T1000 (cell line): ENCODE measurements at regions not wholly inside any gene's neighbourhood (a gene's known extent, or its start where the extent isn't known, plus 50 kb on each side); places are given as distances from the start of the nearest gene placed in this dataset.

Source experiments
- DNase-seq: peaks from one replicate; lab custom pipeline; 2025; ENCODE audit warnings: mixed read lengths; lab: John Stamatoyannopoulos, UW

- no peak for DNase-seq
These were observed 113.3 kb upstream of the EEF1E1 start for GRCh38 chr6:8215631-8216030.

DNA sequence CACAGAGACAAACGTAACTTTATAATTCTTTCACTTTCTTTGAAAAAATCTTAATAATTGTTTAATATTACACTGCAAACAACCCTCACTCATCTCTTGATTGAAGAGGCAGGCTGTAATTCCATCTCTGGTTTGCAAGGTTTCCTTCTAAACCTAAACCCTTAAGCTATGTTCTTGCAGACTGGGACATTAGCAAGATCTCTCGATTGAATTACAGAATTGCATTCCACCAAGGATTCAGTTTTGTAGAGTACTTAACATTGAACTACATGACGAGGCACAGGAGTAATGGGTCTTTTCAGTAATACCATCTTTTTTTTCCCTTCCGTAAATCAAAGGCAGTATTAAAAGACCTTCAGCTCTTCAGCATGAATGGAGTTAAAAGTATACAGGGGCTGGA is 111.6 kb upstream of the EEF1E1 start:
- DNase-seq: no peak

DNA sequence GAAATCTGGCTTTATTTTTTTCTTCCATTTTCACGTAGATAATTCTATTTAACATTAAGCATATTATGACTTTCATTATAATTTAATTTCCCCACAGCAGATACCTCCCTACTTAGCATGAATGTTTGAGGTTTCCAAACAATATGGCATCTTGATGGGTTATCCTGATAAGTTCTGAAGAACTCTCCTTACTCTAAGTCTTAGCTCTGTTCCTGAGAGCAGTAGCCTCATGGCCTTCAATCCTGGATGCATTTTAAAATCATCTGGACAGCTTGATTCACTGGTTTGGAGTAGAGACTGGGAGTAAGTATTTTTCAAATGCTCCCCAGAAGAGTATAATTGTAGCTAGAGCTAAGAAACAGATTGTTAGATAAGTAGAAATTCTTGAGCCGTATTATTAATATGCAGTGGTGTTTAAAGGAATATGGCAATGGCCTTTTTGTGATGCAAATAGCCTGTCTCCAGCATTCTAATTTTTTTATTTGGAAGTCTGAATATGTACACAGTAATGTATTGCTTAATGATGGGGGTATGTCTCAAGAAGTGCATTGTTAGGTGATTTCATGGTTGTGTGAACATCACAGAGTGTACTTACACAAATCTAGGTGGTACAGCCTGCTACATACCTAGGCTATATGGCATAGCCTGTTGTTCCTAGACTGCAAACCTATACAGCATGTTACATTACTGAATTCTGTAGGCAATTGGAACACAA is 110.5 kb upstream of the EEF1E1 start:
- no peak for DNase-seq

GRCh38 chr6:8207869-8208191 is 105.5 kb upstream of the EEF1E1 start:
- no peak for DNase-seq

- no peak for DNase-seq
These were observed 105.0 kb upstream of the EEF1E1 start for GRCh38 chr6:8207191-8207868.

DNA sequence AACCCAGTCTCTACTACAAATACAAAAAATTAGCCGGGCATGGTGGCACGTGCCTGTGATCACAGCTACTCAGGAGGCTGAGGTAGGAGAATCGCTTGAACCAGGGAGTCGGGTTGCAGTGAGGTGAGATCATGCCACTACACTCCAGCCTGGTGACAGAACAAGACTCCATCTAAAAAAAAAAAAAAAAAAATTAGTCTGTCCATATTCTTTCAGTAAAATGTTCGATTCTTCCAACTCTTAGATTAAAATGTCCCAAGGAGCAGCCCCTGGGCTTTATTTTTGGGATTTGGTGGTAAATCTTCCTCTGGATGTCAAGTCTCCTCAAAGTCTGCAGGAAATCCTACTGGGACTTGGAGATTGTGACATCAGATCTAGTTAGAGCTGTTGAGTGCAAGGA is 101.0 kb upstream of the EEF1E1 start:
- no peak for DNase-seq

DNA sequence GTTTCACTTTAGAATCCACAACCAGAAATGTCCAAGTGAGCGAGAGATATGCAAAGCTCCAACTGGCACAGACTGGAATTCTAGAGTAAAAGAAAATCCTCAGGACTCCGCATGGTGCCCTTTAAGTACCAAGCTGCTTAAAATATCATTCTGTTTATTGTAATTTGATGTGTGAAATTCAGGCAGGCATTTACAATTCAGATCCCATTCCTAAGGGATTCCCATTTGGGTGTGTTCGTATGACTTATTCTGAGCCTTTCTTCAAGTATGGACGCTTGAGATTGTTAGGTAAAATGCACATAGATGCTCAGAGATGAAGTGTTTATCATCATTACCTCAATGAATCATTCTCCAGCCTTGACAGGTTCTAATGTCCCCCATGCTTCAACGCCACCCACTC is 99.3 kb upstream of the EEF1E1 start:
- DNase-seq: no peak

DNA sequence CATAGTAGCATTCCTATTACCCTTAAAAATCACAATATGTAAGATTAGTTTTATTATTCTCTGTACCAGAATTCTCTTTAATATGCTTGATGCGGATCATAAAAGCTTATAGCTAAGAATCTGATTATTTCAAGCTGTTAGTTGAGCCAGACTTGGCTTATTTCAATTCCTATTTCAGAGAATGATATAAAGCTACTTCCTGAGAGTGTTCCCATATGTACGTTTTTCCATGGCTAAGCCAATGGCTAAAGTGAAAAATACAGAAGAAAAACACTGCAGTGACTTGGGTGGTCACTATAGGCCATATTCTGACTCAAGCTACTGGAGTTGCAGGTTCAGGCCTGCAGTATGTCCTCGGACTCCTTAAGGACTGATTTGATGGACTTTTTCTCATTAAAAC is 97.9 kb upstream of the EEF1E1 start:
- DNase-seq: no peak

DNA sequence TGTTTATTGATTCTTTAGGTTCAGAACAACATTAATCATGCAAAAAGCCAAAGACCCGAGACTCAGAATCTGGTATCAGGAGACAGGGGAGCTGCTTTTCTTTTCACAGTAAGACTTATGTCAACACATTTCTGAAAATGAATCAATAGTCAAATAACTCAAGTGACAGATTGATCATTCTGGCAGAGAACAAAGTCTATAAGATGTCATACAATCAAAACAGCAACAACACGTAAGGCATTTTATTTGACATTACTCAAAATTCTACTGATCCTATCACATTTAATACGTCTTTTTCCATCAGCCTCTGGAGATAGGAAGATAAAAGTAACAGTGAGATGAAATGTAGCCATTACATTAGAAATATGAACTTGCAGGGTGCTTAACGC is 93.4 kb upstream of the EEF1E1 start:
- no peak for DNase-seq

DNA sequence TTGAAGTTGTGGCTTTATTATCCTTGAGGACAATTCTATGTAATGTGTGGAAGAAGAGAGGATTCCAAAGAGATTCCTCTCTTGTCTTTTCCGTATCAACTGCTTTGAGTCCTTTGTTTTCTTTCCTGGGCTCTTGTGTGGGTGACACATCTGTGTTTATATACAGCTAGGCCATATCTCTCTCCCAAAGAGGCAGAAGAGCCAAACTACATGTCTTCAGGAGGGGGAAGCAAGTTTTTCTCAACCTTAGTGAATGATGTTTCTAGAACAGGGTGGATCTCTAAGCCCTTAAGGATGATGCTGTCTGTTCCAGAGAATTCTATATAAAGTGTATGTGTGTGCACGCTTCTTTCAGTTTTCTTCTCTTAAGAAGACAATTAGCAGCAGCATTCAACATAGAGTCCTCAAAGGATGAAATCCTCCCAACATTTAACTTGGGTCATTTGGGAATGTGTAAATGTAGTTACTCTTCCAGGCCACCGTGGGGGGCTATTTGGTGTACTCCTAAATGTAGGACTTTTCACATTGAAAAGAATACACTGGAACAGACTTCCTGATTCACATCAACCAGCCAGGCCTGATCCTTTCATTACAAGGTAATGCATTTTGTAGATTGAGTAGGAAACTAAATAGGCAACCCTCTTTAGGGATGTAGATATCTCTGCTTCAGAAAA is 92.8 kb upstream of the EEF1E1 start:
- DNase-seq: no peak

GRCh38 chr6:8194490-8194889 is 92.1 kb upstream of the EEF1E1 start:
- DNase-seq: no peak

GRCh38 chr6:8193541-8193940 is 91.2 kb upstream of the EEF1E1 start:
- no peak for DNase-seq

DNA sequence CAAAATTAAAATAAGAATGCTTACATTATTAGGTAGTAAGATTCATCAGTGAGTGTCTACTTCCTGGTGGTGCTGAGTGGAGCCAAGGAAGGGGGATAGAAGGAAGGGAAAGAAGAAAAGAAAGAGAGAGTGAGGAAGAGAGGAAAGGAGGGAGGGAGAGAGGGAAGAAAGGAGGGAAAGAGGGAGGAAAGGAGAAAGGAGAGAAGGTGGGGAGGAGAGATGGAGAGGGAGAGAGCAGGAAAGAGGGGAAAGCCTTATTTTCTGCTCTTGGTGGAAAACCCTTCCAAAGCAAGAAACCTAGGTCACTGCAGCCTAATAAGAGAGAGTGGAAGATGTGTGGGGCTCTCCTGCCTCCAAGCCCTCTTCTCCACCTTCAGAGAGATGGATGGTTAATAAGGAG is 90.2 kb upstream of the EEF1E1 start:
- DNase-seq: no peak

GRCh38 chr6:8192067-8192466 is 89.7 kb upstream of the EEF1E1 start:
- DNase-seq: no peak

DNA sequence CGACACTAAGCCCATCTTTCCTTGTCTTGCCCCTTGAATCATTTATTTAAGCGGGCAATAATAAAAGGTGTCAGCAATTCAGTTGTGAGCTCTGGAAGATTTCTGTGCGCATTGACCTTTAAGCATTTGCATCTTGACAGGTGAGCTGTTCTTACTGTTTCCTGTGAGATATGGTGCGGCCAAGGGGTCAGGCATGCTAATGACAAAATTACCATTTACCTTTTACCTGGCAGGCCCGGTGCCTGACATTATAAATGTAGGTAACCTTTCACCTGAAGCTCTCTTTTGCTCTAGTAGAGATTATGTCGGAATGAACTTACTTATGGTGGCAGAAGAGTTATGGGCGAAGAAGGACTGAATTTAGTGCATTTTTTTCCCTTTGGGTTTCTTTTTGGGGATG is 89.3 kb upstream of the EEF1E1 start:
- no peak for DNase-seq

DNA sequence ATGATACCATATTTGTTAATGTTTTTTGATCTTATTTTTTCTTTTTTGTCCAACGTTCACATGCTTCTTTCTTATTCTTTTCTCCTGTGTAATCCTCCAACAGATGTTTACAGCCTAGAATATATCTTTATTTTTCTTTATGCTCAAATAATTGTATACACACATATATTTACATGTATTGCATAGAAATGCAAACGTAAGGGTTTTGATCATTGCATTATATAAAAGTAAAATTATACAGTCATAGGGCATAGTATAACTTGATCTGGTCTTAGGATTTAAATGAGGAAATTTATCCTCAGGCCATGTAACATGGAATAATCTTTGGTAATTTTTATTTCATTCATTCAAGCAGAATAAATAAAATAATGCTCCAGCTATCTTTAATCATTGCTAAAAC is 84.9 kb upstream of the EEF1E1 start:
- no peak for DNase-seq

DNA sequence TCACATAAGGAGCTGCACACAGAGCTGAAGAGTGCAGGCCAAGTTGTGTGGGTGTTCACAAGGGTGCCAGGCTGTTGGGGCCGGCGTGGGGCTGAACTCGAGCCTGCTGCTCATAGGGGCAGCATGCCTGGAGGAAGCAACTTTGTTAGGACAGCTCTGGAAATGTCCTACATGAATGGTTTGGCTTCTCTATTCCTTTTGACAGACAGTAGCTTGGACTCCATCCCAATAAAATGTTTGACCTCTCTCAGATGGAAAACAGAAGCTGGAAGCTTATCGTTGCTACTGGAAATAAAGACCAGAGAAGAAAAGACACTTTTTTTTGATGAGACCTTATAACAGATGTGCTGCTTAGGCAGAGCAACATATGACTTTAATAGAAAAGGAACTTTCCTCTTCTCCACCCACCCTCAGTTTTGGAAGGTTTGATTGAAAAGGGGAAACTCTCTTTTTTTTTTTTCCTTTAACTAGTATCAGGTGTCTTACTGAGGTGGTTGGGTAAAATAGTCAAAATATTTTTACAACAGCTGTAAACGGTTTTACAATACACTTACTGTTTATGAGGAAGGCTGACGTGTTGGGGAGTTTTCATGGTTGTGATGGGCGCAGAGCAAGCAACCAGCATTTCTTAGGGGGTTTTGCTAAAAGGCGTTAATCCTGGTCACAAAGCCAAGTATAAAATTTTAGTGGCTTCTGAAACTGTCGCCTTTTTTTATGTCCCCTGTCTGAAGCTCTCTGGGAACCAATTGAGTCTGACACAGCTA is 80.7 kb upstream of the EEF1E1 start:
- DNase-seq: no peak

GRCh38 chr6:8181951-8182845 is 79.8 kb upstream of the EEF1E1 start:
- DNase-seq: no peak

DNA sequence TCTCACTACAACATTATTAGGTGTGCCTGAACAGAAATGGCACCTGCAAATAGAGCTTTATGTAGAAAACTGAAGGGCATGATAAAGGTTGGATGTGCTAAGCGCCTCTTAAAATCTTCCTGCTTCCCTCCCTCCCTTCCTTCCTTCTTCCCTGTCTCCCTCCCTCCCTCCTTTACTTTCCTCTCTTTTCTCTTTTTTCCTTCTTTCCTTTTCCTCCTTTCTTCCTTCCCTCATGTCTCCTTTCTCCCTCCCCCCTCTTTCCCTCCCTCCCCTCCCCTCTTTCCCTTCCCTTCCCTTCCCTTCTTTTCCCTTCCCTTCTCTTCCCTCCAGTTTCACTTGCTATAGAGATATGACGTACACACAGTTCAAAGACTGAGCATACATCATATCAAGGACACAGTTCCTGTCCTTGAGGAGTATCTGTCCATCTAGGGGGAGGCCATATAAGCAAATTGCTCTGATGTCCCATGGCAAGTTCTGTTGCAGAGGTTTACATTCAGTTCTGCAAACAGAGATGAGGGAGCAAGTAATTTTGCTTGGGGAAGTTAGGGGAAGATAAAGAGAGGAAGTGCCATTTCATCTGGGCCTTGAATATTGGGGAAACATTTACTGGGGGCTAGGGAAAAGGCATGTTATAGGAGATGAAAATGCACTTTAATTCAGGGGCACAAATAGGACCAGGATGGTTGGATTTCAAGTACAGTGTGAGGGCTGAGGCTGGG is 79.0 kb upstream of the EEF1E1 start:
- DNase-seq: no peak

- no peak for DNase-seq
These were observed 78.2 kb upstream of the EEF1E1 start for GRCh38 chr6:8180327-8181159.
